ENCODE measurements at regions not wholly inside any gene's neighbourhood (a gene's known extent, or its start where the extent isn't known, plus 50 kb on each side); places are given as distances from the start of the nearest gene placed in this dataset.
"Not testable (repeated sequence)": the region's sequence is repeated elsewhere in the genome, so short reads cannot be mapped to it uniquely, and the experiment has no call there.

GRCh38 chr15:66993874-66994696, 71.3 kb upstream of the SMAD3 start:
- in situ Hi-C loops (cut with MboI; ENCODE audit: low sequenced_read_pairs, unreplicated experiment), result no loop called here
- DNase-seq (ENCODE audit: low spot score), result no peak
- TF ChIP-seq CTCF (IDR thresholded peaks at IDR 0.05; ENCODE audit: borderline replicate concordance, control extremely low read depth, extremely low read depth, insufficient read depth, missing control alignments), result no peak

GRCh38 chr15:66994927-66995656, 70.3 kb upstream of the SMAD3 start:
- in situ Hi-C loops (cut with MboI; ENCODE audit: low sequenced_read_pairs, unreplicated experiment), result no loop called here

GRCh38 chr15:66996094-66996493, 69.3 kb upstream of the SMAD3 start:
- TF ChIP-seq CTCF (IDR thresholded peaks at IDR 0.05; ENCODE audit: borderline replicate concordance, control extremely low read depth, extremely low read depth, insufficient read depth, missing control alignments), result no peak
- in situ Hi-C loops (cut with MboI; ENCODE audit: low sequenced_read_pairs, unreplicated experiment), result no loop called here
- no peak for DNase-seq (ENCODE audit: low spot score)

More at GRCh38 chr15:66994927-66995656, 70.3 kb upstream of the SMAD3 start:
- DNase-seq (ENCODE audit: low spot score), result no peak
- TF ChIP-seq CTCF (IDR thresholded peaks at IDR 0.05; ENCODE audit: borderline replicate concordance, control extremely low read depth, extremely low read depth, insufficient read depth, missing control alignments), result no peak

GRCh38 chr15:66997212-66997611, 68.2 kb upstream of the SMAD3 start:
- no peak for DNase-seq (ENCODE audit: low spot score)
- no peak for TF ChIP-seq CTCF (IDR thresholded peaks at IDR 0.05; ENCODE audit: borderline replicate concordance, control extremely low read depth, extremely low read depth, insufficient read depth, missing control alignments)
- in situ Hi-C loops (cut with MboI; ENCODE audit: low sequenced_read_pairs, unreplicated experiment), result no loop called here

- in situ Hi-C loops (cut with MboI; ENCODE audit: low sequenced_read_pairs, unreplicated experiment); DNase-seq (ENCODE audit: low spot score): not testable (repeated sequence)
These were observed 67.2 kb upstream of the SMAD3 start for GRCh38 chr15:66998234-66998633.

GRCh38 chr15:66999046-66999968, 66.1 kb upstream of the SMAD3 start:
- DNase-seq (ENCODE audit: low spot score), result no peak
- TF ChIP-seq CTCF (IDR thresholded peaks at IDR 0.05; ENCODE audit: borderline replicate concordance, control extremely low read depth, extremely low read depth, insufficient read depth, missing control alignments), result no peak
- in situ Hi-C loops (cut with MboI; ENCODE audit: low sequenced_read_pairs, unreplicated experiment), result no loop called here

All from GM13976 (cell line).